Ecto neural progenitor cell (in vitro differentiated cells): ENCODE measurements at regions not wholly inside any gene's neighbourhood (a gene's known extent, or its start where the extent isn't known, plus 50 kb on each side); places are given as distances from the start of the nearest gene placed in this dataset.

ENCODE experiments used
- DNase-seq: peaks from one replicate; pipeline ENCODE4 v3.0.0-alpha.2; 2018; ENCODE audit warnings: low spot score

DNA sequence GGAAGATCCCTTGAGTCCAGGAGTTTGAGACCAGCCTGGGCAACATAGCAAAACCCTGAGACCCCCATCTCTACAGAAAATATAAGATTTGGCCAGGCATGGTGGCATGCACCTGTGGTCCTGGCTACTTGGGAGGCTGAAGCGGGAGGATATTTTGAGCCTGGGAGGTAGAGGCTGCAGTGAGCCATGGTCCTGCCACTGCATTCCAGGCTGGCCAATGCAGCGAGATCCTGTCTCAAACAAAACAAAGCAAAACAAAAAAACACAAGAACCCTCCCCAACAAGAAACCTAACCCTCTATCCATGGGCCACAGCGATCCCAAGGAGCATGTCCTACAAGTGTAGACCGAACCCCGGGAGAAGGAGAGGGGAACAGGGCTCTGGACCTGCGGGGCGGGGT lies 133.3 kb downstream of the MGAT5B start:
- no peak for DNase-seq

DNA sequence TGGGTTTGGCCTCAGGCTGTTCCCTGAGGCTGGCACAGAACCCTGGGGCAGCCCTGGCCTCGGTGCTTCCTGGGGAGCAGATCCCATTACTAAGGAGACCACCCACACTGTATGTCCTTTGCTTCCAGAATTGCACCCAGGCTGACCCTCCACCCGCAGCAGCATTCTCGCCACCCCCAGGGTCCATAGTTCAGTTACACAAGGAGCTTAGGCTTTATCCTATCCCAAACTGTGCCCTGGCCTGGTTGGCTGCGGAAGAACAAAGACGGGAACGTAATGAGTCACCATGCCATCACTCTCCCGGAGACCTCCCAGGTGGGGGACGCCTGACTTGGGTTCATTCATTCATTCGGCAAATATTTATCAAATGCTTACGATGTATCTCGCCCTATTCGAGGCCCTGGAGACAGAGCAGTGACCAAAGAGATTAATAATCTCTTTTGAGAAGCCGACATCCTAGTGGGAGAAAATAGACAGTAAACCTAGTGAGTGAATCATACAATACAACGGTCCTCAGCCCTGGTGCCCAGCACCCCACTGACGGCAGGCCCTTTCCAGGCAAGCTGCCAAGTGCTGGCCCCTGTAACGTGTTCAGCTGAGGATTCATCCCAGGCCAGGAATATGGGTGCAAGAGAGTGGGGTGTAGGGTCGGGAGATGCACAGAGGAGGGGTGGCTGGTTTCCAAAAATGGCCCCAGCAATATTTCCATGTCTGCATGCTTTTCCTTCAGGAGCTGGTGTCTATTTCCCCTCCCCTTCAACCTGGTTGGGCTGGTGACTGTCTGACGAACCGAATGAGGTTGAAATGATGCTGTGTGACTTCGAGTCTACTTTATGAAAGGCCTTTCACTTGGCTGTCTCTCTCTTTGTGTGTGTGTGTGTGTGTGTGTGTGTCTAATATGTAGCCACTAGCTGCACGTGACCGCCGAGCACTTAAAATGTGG lies 134.2 kb downstream of the MGAT5B start:
- peak; percentile 83 for DNase-seq

DNA sequence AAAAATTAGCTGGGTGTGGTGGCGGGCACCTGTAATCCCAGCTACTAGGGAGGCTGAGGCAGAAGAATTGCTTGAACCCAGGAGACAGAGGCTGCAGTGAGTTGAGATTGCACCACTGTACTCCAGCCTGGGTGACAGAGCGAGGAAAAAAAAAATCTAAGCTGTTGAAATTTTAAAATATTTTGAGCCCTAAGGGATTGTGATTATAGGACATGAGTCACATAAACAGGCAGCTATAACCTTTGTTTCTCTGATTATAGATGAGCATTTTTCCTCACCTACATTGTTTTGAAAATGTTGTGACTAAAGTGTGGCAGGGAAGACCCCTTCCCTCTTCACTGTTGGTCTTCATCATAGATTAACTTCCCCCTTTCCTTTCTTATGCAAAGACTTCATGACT lies 135.5 kb downstream of the MGAT5B start:
- DNase-seq = no peak

DNA sequence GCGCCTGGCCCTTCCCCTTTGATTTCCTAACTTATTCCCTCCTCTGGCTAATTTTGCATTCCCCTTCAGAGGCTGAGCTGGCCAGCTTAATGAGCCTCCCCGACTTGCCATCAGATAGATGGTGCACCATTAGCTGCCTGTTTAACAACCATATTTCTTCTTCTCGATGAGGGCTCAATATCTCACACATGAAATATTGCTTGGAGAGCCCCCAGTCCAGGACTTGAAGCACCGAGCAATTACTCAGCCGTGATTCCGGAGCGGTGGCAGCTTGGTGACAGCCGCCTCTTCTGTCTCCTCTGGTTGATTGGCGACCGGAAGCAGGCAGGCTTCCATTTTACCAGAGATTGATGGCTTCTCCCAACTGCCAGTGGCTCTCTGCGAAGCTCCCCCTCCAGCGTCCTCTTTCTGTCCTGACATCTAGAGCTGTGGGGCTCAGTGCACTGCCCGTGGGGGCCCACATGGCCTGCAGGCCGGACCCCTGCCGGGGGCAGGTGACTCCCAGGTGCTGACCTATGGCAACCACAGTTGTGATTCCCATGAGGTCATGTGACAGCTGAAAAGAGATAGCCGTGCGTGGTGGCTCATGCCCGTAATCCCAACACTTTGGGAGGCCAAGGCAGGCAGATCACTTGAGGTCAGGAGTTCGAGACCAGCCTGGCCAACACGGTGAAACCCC lies 133.7 kb upstream of the SEC14L1 start:
- DNase-seq = no peak

DNA sequence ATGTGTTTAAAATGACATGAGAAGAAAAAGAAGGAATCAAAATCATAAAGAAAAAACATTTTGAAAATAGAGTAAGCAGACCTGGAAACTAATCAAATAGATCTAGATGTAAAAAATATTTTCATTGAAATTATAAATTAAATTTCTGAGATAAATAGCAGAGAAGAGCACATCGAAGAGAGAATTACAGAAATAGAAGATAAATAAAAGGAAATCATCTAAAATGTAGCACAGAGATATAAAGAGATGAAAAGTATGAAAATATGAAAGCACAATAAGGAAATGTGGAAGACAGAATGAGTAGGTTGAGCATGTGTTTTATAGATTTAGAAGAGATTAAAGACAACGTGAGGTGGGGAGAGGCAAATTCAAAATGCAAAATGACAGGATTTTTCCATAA lies 130.9 kb upstream of the SEC14L1 start:
- no peak for DNase-seq

DNA sequence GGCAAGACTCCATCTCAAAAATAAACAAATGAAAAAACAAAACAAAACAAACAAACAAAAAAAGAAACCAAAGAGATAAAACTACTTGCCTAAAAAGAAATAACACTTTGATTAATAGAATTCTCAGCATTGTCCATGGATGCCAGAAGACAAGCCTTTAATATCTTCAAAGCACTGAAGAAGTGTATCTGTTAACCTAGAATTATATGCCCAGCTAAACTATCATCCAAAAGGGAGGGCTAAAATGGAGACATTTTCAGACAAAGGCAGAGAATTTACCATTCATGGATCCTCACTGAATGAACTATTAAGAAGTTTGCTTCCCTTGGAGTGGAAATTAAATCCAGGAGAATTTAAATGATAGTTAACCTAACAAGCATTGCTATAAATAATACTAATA lies 130.1 kb upstream of the SEC14L1 start:
- no peak for DNase-seq

DNA sequence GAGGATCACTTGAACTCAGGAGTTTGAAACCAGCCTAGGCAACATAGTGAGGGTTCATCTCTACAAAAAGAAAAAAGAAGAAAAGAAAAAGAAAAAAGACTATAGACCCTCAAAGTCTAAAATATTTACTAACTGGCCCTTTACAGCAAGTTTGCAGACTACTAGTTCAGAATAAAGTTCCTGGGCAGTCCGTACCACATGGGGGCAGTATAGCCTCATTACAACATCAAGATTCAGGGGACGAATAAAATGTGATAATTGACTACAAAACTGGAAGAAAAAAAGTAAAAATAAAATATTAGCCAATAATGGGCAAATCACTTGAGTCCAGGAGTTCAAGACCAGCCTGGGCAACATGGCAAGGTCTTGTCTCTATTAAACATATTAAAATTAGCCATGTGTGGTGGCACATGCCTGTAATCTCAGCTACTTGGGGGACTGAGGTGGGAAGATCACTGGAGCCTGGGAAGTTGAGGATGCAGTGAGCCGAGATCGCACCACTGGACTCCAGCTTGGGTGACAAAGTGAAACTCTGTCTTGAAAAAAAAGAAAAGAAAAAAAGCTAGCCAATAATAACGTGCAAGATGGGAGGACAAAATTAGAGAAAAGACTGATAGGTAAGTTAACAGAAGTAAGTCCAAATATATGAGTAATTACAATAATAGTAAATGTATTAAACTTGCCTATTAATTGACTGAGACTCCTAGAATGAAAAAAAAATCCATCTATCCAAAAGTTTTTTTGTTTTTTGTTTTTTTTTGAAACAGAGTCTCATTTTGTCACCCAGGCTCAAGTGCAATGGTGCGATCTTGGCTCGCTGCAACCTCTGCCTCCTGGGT lies 129.4 kb upstream of the SEC14L1 start:
- peak; percentile 66 for DNase-seq

DNA sequence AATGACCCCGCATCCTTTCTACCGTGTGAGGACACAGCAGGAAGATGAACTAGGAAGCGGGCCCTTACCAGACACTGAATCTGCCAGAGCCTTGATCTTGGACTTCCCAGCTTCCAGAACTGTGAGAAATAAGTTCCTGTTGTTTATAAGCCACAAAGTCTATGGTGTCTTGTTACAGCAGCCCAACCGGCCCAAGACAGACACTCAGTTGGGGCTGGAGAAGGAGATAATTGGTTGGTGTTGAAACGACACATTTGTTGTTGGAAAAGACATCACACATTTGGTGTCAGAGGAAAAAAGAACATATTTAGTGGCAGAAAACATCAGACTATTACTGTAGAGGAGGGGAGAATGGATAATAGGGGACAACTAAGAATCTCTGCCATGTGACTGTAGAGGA lies 122.3 kb upstream of the SEC14L1 start:
- no peak for DNase-seq

DNA sequence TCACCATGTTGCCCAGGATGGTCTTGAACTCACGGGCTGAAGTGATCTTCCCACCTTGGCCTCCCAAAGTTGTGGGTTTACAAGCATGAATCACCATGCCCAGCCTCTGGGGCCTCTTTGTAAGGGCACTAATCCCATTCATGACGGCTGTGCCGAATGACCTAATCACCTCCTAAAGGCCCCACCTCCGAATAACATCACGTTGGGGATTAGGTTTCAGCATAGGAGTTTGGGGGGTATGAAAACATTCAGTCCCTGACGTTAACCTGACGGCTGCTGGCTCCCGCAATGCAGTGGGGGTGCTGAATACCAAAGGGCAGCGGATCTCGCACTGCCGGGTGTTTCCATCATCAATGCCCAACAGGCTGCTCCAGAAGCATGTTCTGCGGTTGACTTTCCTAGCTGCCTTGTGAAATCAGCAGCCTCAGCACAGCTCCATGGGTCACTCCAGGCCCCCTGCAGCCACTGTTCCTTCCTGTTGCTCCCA lies 120.8 kb upstream of the SEC14L1 start:
- DNase-seq = peak; percentile 65

DNA sequence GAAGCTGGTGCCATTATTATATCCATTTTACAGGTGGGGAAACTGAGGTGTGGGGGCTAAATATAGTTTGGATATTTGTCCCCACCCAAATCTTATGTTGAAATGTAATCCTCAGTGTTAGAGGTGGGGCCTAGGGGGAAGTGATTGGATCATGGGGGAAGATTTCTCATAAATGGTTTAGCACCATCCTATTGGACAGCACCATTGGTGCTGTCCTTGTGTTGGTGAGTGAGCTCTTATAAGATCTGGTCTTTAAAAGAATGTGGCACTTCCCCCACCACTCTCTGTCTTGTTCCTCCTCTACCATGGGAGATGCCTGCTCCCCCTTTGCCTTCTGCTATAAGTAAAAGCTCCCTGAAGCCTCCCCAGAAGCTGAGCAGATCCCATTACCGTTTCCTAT lies 119.8 kb upstream of the SEC14L1 start:
- no peak for DNase-seq

DNA sequence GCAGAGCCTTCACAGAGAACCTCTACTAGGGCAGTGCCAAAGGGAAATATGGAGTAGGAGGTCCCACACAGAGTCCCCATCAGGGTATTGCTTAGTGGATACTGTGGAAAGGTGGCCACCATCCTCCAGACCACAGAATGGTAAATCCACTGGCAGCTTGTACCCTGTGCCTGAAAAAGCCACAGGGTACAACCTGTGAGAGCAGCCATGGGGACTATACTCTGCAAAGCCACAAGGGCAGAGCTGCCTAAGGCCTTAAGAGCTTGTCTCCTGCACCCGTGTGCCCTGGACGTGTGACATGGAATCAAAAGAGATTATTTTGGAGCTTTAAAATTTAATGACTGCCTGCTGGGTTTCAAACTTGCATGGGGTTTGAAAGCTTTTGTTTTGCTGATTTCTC lies 118.0 kb upstream of the SEC14L1 start:
- no peak for DNase-seq

DNA sequence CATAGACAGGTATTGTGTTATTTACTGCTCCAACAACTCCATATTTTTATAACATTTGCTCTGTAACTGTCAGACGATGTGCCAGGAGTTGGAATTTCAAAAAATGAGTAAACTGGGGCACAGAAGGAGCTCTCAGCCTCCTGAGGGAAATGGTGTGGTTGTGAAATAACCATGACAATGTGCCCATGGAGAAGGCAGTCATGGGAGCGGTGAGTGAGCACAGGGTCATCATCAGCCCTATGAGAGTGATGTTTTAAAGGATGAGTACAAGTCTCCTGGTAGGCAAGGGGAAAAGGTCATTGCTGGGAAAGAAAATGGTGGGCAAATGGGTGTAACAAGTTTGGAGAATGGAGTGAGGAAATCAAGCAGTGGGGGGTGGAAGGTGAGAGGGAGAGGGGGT lies 115.0 kb upstream of the SEC14L1 start:
- DNase-seq = no peak

DNA sequence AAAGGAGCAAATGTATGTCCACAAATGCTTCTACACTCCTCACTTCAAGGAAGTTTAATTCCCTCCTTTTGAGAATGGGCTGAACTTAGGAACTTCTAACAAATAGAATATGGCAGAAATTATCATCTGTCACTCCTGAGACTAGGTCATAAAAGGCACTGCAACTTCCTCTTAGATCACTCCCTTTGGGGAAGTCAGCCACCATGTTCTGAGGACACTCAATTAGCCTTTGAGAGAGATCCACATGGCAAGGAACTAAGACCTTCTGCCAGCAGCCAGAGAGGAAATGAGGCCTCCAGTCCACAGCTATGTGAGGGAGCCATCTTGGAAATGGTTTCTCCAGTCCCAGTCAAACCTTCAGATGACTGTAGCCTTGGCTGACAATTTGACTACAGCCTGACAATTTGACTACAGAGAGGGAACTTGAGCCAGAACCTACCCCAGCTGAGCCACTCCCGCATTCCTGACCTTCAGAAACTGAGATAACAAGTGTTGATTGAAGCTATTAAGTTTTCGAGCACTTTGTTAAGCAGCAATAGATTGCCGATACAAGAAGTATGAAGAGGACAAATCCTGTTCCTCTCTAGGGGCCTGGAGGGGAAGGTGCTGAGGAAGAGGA lies 113.4 kb upstream of the SEC14L1 start:
- no peak for DNase-seq

DNA sequence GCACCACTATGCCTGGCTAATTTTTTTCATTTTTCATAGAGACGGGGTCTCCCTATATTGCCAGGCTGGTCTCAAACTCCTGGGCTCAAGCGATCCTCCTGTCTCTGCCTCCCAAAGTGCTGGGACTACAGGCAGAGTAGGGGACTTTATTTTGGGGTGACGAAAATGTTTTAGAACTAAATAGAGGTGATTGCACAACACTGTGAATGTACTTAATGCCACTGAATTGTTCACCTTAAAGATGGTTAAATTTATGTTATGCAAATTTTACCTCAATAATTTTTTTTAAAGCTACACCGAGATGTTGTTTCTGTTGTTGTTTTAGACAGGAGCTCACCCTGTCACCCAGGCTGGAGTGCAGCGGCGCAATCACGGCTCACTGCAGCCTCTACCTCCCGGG lies 111.9 kb upstream of the SEC14L1 start:
- no peak for DNase-seq

DNA sequence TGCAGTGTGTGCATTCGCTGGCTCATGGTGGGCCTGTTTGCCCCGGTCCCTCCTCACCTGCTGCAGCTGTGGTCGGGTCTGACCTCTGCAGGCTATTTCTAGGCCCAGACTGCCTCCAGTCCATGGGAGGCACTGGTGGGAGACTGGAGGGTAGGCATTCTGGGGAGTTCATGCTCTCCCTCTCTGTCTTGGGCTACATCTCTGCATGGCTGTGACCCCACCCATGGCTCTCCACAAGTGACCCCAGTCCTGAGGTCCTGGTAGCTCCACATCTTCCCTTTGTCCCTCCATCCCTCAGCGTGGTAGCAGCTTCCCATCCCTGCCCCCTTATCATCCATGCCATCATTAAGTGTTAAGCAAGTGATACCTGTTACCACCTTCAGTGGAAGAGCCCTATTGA lies 107.8 kb upstream of the SEC14L1 start:
- no peak for DNase-seq

DNA sequence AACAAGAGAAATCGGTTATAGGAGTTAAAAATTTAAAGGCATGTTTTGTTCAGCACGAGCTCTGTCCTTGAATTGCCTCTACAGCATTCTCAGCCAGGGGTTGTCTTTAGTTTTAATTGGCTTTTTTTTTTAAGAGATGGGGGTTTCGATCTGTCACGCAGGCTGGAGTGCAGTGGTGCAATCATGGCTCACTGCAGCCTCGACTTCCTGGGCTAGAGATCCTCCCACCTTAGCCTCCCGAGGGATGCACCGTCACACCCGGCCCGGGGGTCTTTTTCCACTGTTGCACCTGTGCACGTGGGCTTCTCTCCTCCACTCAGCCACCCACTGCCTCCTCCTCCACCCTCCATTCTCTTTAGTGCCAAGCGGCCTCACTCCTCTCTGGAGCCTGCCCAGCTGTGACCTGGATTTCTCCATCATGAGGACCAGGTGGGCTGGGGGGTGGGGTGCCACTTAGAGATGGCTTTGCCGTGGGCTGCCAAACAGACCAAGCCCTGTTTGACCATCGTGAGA lies 106.8 kb upstream of the SEC14L1 start:
- no peak for DNase-seq

DNA sequence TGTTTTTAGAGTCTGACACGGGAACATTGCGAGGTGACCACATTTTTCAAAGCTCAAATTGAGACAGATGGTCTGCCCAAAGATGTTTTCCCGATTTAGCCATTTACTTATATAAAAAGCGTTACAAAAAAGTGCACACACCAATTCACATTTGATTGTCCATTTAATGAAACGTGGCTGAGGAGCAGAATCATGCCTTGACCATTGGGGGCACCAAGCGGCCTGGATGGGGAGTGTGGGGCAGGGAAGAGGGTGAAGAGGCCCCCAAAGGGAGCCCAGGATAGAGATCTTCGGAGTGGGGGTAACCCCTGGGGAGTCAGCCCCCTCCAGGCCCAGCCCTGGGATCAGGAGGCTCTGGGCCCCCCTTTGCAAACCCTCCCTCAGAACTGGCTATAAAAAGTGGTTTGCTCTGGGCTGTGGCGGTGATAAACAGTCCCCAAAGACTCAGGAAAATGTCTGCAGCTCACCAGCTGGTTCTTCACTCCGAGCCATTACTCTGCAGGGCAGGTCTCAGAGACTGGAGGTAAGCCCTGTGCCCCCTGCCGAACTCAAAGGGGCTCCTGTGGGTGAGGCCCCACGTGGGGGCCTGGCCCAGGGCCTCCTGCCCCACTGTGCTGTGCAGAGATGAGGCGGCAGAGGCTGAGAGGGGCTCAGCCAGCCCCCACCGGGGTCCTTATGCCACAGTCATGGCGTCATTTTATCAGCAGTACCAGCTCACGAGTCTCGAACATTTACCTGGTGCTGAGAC lies 105.9 kb upstream of the SEC14L1 start:
- no peak for DNase-seq

DNA sequence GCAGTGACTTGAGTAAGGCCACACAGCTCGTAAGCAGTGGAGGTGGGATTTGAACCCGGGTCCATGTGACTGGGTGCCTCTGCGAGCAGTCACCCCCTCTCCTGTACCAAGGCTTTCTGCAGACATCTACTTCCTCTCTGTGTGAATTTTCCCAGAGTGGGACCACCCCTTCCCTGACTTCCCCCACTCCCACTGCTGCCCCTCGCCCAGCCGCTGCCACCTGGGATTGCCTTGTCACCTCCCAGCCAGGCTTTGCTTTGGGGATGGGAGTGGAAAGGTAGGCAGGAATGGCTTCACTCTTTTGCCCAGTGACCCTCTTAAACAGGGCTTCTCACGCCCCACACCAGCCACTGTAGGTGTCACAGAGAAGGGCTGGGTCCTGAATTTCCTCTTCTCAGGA lies 105.2 kb upstream of the SEC14L1 start:
- DNase-seq = no peak

DNA sequence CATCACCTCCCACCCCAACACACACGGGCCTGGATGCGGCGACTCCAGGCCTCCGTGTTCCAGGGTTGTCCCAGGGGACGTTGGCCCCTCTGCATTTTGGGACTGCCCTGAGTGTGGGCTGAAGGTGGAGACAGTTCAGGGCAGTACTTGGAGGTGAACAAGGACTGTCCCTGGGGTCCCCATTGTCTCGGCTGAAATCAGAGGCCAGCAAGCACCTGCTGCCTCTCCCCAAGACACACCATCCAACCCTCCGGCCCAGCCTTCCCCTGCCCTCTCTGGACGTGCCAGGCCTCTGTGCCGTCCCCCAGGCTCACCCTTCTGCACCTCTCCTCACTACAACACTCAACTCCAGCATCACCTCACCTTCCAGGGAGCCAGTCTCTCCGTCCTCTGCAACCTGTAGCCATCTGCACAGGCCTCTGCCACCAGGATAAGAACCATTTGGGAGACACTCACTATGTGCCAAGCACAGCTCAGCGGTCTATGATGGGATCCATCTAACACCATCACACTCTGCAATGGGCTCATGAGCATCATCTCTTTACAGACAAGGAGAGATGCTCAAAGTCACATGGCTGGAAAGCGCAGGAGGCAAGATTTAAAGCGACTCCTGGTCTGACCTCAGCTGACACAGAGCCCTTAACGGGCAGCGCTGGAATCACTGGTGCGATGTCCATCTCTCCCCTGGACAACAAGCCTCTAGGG lies 104.5 kb upstream of the SEC14L1 start:
- DNase-seq = no peak

DNA sequence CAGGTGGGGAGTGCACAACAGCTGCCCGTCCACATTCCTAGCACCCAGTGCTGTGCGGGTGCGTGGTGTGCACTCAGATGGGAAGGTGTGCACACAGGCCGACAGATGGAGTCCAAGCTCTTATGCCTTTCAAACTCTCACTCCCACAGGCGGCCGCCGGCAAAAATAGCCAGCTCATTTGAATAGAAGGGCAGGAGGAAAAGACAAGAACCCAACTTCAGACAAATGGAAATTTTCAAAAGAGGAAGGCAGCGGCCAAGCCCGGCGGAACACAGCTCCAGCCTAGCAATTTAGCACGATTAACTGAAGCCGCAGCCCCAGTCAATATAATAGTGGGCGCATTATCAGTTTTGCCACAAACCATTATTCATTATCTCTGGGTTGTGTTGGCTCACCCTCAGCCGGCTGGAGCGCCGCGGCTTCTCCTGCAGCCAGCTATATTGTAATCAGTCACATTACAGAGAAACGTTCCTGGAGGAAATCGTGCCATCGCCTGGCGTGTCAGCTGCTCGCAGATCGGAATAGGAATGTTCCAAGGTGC lies 103.9 kb upstream of the SEC14L1 start:
- no peak for DNase-seq
